Omental fat pad (tissue), 3 donors: ENCODE measurements at regions not wholly inside any gene's neighbourhood (a gene's known extent, or its start where the extent isn't known, plus 50 kb on each side); places are given as distances from the start of the nearest gene placed in this dataset.
"Not testable (repeated sequence)": the region's sequence is repeated elsewhere in the genome, so short reads cannot be mapped to it uniquely, and the experiment has no call there.

Source experiments
- ATAC-seq: fragments of 150-250 bp; one replicate; pipeline ENCODE4 v1.9.1; 2016; ENCODE audit warnings: mild to moderate bottlenecking, moderate library complexity; ENCODE audit not compliant: low FRiP score
- DNase-seq: peaks from one replicate; pipeline ENCODE4 v3.0.0-alpha.2; 2019; ENCODE audit warnings: low spot score
- CTCF ChIP-seq, 3 donors: fragments of 450-650 bp; IDR thresholded peaks; one replicate each; pipeline ENCODE4 v1.5.1; 2016 to 2017; ENCODE audit warnings: antibody characterized with exemption in 3 of 3, mild to moderate bottlenecking in 3 of 3, moderate library complexity in 2 of 3

- no peak for TF ChIP-seq CTCF (IDR thresholded peaks at IDR 0.05)
- ATAC-seq, result no peak
- no peak for DNase-seq
These were observed 245.2 kb upstream of the CCL2 start for GRCh38 chr17:34009912-34010311.

- ATAC-seq (no peak), DNase-seq (no peak)
- TF ChIP-seq CTCF (IDR thresholded peaks at IDR 0.05), result no peak
These were observed 244.6 kb upstream of the CCL2 start for GRCh38 chr17:34010534-34010933.

- no peak for TF ChIP-seq CTCF (IDR thresholded peaks at IDR 0.05)
- DNase-seq (no peak), ATAC-seq (no peak)
These were observed 243.5 kb upstream of the CCL2 start for GRCh38 chr17:34011599-34011998.

GRCh38 chr17:34012709-34013375 lies 242.2 kb upstream of the CCL2 start:
- DNase-seq, result no peak
- ATAC-seq, result no peak
- no peak for TF ChIP-seq CTCF (IDR thresholded peaks at IDR 0.05)

GRCh38 chr17:34015253-34015652 lies 239.8 kb upstream of the CCL2 start:
- no peak for TF ChIP-seq CTCF (IDR thresholded peaks at IDR 0.05)
- ATAC-seq (no peak), DNase-seq (no peak)

- TF ChIP-seq CTCF (IDR thresholded peaks at IDR 0.05), result no peak
- DNase-seq (no peak), ATAC-seq (no peak)
These were observed 230.7 kb upstream of the CCL2 start for GRCh38 chr17:34024386-34024785.

GRCh38 chr17:34024806-34025551 lies 230.1 kb upstream of the CCL2 start:
- ATAC-seq (no peak), DNase-seq (no peak)
- no peak for TF ChIP-seq CTCF (IDR thresholded peaks at IDR 0.05)

- ATAC-seq, DNase-seq: not testable (repeated sequence)
These were observed 224.5 kb upstream of the CCL2 start for GRCh38 chr17:34030601-34031000.

- ATAC-seq, DNase-seq: not testable (repeated sequence)
These were observed 222.8 kb upstream of the CCL2 start for GRCh38 chr17:34032305-34032704.

GRCh38 chr17:34038786-34039185 lies 216.3 kb upstream of the CCL2 start:
- DNase-seq, ATAC-seq: not testable (repeated sequence)
